ENCODE measurements at regions not wholly inside any gene's neighbourhood (a gene's known extent, or its start where the extent isn't known, plus 50 kb on each side); places are given as distances from the start of the nearest gene placed in this dataset.
"Not testable (repeated sequence)": the region's sequence is repeated elsewhere in the genome, so short reads cannot be mapped to it uniquely, and the experiment has no call there.

DNA sequence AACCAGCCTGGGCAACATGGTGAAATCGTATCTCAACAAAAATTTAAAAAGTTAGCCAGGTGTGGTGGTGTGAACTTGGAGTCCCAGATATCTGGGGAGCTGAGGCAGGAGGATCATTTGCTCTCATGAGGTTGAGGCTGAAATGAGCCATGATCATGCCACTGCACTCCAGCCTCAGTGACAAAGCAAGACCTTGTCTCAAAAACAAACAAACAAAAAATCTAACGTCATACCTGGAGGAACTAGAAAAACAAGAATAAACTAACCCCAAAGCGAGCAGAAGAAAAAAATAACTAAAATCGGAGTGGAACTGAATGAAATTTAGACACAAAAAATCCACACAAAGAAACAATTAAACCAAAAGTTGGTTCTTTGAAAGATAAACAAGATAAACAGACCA lies 1885.1 kb downstream of the OLFM4 start:
- no peak for DNase-seq

GRCh38 chr13:54927538-54927937 lies 1898.9 kb downstream of the OLFM4 start:
- DNase-seq = no peak

DNA sequence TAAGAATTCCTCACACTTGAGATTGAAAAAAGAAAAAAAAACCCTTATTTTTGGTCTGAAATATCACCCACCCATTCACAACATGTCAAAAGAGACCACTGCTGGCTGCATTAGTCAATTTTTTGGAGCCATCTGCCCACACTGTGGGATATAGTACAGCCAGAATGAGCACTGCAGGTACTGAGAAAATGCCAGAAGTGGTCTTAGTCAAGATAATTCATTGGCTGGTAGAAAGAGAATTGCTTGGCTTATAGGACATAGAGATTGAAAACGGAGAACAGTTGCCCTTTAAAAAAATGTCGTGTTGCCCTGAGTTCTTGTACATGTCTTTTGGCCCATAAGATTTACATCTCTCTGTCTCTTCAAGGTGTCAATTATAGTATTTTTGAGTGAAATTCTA lies 1899.5 kb downstream of the OLFM4 start:
- DNase-seq = no peak

DNA sequence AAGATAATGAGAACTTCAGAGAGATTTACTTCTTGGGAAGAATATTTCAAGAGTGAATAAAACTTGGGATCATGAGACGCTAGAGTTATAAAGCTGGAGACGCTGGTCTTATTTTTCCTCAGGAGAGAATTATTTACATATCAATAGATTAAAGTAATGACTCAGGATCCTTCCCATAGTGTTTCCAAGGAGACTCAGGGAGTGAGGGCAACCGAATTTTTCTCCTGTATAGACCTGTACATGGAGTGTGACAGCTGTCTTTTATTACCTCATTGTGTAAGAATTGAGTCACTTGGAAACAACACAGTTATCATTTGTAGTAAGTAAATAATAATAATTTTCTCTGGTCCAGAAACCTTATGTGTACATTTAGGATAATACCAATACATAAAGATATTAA lies 1905.5 kb downstream of the OLFM4 start:
- no peak for DNase-seq

DNA sequence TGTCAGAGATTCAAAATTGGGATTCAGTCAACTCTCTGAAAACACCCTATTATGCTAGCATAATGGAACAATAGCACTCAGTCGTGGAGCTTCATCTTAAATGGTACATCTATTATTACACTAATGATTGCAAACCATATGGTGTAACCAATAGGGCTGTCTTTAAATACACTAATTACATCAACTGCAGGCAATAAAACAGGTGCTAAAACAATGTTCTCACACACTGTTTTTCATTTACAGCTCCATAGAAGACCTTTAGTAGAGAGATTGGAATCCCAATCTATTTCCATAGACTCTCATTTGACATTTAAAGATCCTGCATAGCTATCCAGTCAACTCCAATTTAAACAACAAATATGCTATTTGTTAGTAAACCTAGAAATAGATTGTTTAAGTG lies 1917.4 kb downstream of the OLFM4 start:
- no peak for DNase-seq

- no peak for DNase-seq
These were observed 1921.1 kb downstream of the OLFM4 start for GRCh38 chr13:54949735-54950134.

GRCh38 chr13:54950546-54950945 lies 1921.9 kb downstream of the OLFM4 start:
- DNase-seq = no peak

GRCh38 chr13:54953786-54954185 lies 1925.2 kb downstream of the OLFM4 start:
- DNase-seq = no peak

GRCh38 chr13:54958781-54959180 lies 1930.2 kb downstream of the OLFM4 start:
- DNase-seq = no peak

- no peak for DNase-seq
These were observed 1937.3 kb downstream of the OLFM4 start for GRCh38 chr13:54965881-54966280.

- no peak for DNase-seq
These were observed 1944.2 kb downstream of the OLFM4 start for GRCh38 chr13:54972838-54973237.

DNA sequence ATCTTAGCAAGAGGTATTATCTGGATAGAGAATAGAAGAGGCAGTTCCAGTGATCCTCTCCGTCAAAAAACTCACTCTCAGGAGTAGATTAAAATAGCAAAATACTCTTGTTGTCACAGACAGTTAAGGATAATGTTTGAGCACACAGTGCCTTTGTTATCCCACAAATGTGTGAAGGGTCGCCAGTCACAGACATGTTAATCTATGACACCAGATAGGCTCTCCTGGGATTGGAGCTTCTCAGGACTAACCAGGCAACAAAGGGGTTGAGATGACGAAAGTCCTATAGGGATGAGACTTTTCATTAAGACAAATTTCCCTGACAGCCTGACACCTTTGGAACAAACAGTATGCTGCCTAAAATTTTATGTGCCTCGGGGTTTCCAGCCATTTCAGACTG lies 1947.1 kb downstream of the OLFM4 start:
- DNase-seq = no peak

- DNase-seq = no peak
These were observed 1952.0 kb downstream of the OLFM4 start for GRCh38 chr13:54980651-54981050.

DNA sequence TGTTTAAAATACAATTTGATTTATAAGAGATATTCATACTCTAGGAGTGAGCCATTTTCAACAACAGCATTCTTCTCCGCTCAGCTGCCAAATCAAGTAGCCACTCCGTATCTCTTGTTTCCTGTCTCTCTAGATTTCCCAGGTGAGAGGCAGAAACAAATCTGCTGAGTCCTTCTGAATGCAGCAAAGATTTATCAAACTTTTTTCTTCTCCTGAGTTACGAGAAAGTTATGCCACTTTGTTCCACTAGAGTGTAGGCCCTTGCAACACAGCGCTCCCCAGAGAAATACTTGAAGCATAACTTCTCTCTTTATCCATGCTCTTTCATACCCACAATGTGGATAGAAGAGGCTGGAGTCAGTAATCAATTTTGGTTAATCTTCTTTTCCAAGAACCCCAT lies 1960.8 kb downstream of the OLFM4 start:
- no peak for DNase-seq

DNA sequence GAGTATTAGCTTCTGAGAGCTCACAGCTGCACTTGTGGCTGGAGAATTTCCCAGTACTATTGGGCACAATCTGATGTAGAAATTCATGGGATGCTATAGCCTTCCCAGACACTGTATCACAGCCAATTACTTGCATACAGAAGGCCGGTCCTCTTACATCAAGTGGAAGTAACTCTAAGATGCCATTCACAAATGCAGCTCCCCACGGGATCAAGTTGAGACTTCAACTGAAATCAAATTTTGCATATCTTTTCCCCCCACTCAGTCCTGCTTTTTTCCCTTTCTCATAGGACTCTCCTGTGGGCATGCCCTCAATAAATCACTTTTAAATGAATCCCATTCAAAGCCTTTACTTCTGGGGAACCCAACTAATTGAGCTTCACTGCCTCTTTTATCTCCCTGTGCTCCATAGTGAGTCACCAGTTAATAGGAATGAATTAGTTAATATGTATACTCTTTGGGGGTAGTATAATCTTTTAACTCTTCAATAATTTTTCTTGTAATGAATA lies 1970.8 kb downstream of the OLFM4 start:
- DNase-seq = no peak

GRCh38 chr13:55000043-55000442 lies 1971.4 kb downstream of the OLFM4 start:
- no peak for DNase-seq

DNA sequence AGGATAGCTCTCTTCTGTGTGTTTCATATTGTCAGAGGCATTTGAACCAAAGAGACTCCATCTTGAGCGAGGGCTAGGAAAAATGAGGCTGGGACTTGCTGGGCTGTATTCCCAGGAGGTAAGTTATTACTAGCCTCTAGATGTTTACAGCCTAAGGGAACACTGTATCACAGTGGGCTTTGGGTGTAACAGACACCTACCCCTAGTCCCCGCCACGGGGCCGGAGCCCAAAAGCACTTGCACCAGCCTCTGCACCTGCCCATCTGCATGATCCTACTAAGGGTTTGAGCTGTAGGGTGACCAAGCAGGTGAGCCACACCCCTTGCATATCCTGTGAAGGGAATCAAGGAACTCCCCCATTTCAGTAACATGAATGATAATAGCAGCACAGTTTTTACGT lies 1972.2 kb downstream of the OLFM4 start:
- DNase-seq = no peak

GRCh38 chr13:55001881-55002280 lies 1973.3 kb downstream of the OLFM4 start:
- DNase-seq = no peak

DNA sequence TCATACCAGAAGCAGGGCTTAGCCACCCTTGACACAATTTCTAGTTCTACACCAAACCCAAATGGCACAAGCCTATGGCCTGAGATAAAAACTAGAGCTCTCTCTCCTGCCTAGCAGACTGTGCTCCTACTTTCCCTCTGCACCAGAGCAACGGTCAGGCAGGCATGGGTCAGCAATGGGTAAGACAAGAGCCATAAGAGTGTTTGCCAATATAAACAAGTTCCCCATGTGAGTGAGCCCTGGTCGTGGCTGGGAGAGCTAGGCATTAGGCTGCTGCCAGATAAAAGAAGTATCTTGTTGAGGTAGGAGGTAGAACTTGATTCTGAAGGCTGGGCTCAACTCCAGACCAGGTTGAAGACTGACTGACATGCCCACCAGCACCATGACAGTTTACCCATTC lies 1979.1 kb downstream of the OLFM4 start:
- DNase-seq = no peak

DNA sequence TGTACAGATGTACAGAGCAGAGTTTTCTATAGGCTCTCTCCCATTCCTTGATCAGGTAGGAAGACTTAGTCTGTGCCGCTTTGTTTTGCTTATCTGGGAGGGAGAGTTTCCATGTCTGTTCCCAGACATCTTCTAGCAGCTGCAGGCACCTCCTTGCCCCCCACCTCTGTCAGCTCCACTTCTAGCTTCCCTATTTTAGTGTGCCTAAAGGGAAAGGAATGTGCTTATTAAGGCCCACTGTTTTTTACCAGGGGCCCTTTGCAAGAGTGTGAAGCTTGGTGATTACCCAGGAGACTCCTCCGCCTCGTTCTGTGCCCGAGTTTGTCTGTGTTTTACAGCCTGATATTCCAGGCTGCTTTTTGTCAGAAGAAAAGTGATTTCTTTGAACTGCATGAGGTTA lies 1984.4 kb downstream of the OLFM4 start:
- no peak for DNase-seq

- DNase-seq = no peak
These were observed 2000.7 kb downstream of the OLFM4 start for GRCh38 chr13:55029280-55029679.

- DNase-seq = peak; percentile 40
These were observed 2009.6 kb downstream of the OLFM4 start for GRCh38 chr13:55038230-55038629.

DNA sequence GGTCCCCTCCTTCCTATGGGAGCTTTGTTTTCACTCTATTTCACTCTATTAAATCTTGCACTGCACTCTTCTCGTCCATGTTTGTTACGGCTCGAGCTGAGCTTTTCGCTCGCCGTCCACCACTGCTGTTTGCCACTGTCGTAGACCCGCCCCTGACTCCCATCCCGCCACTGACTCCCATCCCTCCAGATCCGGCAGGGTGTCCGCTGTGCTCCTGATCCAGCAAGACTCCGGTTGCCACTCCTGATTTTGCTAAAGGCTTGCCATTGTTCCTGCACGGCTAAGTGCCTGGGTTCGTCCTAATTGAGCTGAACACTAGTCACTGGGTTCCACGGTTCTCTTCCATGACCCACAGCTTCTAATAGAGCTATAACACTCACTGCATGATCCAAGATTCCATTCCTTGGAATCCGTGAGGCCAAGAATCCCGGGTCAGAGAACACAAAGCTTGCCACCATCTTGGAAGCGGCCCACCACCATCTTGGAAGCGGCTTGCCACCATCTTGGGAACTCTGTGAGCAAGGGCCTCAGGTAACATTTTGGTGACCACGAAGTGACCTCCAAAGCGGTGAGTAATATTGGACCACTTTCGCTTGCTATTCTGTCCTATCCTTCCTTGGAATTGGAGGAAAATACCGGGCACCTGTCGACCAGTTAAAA lies 2025.4 kb downstream of the OLFM4 start:
- DNase-seq = not testable (repeated sequence)

GRCh38 chr13:55055666-55056065 lies 2027.1 kb downstream of the OLFM4 start:
- DNase-seq = not testable (repeated sequence)

GRCh38 chr13:55062662-55063061 lies 2034.0 kb downstream of the OLFM4 start:
- no peak for DNase-seq

Measured in NCI-H446 treated with DMSO at 0.1 percent for 48 hours (cell line).